ENCODE measurements at regions not wholly inside any gene's neighbourhood (a gene's known extent, or its start where the extent isn't known, plus 50 kb on each side); places are given as distances from the start of the nearest gene placed in this dataset.
A peak's percentile ranks its signal among the peaks of the same experiment; 100 is the strongest.

- no peak for TF ChIP-seq EZH2 (IDR thresholded peaks at IDR 0.05)
- TF ChIP-seq CTCF (IDR thresholded peaks at IDR 0.05) = peak; percentile 10
Measured at GRCh38 chr6:141641406-141641805, 491.3 kb upstream of the GJE1 start.
